ENCODE measurements at regions not wholly inside any gene's neighbourhood (a gene's known extent, or its start where the extent isn't known, plus 50 kb on each side); places are given as distances from the start of the nearest gene placed in this dataset.

DNA sequence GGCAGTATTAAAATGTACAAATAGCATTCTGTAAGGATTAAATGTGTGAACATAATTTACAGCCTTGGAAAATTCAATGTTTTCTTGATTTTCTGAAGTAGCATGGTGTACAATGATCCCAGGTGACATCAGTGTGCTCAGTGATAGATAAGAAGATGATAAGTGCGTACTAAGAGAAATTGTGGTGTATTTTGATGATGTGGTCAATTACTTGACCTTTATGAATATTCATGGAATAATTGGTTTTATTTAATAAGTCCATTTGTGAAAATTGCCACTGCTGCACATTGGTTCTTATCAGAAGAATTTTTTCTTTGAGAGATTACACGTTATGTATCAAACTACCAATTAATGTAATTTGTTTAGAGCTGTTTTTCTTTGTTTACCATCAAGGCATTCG is 128.8 kb downstream of the FOXG1 start (continued):
- TF ChIP-seq HMGA2 (CRISPR knock-in tag; IDR thresholded peaks at IDR 0.05) (no peak), JUN (CRISPR knock-in tag; IDR thresholded peaks at IDR 0.05) (no peak), ZNF219 (CRISPR knock-in tag; IDR thresholded peaks at IDR 0.05; ENCODE audit: borderline replicate concordance) (no peak), TCF7 (CRISPR knock-in tag; IDR thresholded peaks at IDR 0.05; ENCODE audit: low read depth) (no peak)

DNA sequence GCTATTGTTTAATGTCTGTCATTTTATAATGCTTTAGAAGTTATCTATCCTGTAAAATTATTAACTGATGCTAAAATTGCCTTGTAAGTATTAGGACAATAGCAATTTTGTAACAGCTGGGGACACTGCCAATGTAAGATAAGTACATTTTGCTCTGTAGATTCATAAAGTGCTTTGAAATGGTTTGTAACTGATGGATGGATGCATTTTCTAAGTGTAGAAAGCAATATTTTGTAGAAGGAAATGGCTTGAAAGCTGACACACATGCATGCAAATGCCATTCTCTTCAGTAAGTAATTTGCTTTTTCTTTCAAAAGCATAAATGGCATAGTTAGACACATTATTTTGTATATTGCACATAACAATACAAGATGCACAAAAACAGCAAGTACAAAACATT is 129.8 kb downstream of the FOXG1 start:
- H3K4me3 Mint-ChIP-seq: no peak overlapping the region
- TF ChIP-seq, protein P1, sequence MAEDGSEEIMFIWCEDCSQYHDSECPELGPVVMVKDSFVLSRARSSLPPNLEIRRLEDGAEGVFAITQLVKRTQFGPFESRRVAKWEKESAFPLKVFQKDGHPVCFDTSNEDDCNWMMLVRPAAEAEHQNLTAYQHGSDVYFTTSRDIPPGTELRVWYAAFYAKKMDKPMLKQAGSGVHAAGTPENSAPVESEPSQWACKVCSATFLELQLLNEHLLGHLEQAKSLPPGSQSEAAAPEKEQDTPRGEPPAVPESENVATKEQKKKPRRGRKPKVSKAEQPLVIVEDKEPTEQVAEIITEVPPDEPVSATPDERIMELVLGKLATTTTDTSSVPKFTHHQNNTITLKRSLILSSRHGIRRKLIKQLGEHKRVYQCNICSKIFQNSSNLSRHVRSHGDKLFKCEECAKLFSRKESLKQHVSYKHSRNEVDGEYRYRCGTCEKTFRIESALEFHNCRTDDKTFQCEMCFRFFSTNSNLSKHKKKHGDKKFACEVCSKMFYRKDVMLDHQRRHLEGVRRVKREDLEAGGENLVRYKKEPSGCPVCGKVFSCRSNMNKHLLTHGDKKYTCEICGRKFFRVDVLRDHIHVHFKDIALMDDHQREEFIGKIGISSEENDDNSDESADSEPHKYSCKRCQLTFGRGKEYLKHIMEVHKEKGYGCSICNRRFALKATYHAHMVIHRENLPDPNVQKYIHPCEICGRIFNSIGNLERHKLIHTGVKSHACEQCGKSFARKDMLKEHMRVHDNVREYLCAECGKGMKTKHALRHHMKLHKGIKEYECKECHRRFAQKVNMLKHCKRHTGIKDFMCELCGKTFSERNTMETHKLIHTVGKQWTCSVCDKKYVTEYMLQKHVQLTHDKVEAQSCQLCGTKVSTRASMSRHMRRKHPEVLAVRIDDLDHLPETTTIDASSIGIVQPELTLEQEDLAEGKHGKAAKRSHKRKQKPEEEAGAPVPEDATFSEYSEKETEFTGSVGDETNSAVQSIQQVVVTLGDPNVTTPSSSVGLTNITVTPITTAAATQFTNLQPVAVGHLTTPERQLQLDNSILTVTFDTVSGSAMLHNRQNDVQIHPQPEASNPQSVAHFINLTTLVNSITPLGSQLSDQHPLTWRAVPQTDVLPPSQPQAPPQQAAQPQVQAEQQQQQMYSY (CRISPR knock-in tag; IDR thresholded peaks at IDR 0.05): no peak
- TF ChIP-seq, protein P2, sequence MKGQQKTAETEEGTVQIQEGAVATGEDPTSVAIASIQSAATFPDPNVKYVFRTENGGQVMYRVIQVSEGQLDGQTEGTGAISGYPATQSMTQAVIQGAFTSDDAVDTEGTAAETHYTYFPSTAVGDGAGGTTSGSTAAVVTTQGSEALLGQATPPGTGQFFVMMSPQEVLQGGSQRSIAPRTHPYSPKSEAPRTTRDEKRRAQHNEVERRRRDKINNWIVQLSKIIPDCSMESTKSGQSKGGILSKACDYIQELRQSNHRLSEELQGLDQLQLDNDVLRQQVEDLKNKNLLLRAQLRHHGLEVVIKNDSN (CRISPR knock-in tag; IDR thresholded peaks at IDR 0.05): no peak
- H3K4me1 Mint-ChIP-seq: no peaks in the 10 kb centered on the region
- ATAC-seq (no peak), DNase-seq (ENCODE audit: low spot score) (no peak)
- H3K9me3 Mint-ChIP-seq: no peaks in the 10 kb centered on the region
- ChIA-PET CTCF (no interaction called here), POLR2A (no interaction called here)
- H3K27ac Mint-ChIP-seq: no peak overlapping the region
- no peaks in the 10 kb centered on the region; the same call in 1 of the 2 replicates for H3K27me3 Mint-ChIP-seq (ENCODE audit: low read depth)
- H3K36me3 Mint-ChIP-seq: no peaks in the 10 kb centered on the region

DNA sequence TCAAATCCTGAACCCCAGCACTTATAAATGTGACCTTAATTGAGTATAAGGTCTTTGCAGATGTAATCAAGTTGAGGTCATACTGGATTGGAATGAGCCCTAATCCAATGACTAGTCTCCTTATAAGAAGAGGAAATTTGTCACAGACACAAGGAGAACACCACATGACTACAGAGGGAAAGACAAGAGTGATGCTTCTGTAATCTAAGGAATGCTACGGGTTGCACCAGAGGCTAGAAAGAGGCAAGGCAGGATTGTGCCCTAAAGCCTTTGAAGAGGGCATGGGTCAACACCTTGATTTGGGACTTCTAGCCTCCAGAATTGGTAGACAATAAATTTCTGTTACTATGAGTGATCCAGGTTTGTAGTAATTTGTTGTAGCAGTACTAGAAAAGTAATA is 135.0 kb downstream of the FOXG1 start:
- H3K27me3 Mint-ChIP-seq (ENCODE audit: low read depth): no peaks in the 10 kb centered on the region
- H3K4me3 Mint-ChIP-seq: no peak overlapping the region
- no peak for DNase-seq (ENCODE audit: low spot score)
- ATAC-seq: peak; percentile 36; the same call in 1 of the 2 replicates
- H3K4me1 Mint-ChIP-seq: no peaks in the 10 kb centered on the region
- ChIA-PET POLR2A (no interaction called here), CTCF (no interaction called here)
- H3K9me3 Mint-ChIP-seq: no peaks in the 10 kb centered on the region; the same call in 1 of the 2 replicates
- H3K36me3 Mint-ChIP-seq: no peaks in the 10 kb centered on the region
- TF ChIP-seq, protein P2 (CRISPR knock-in tag; IDR thresholded peaks at IDR 0.05): no peak
- TF ChIP-seq MYBL2 (CRISPR knock-in tag; IDR thresholded peaks at IDR 0.05) (no peak), KAT7 (CRISPR knock-in tag; IDR thresholded peaks at IDR 0.05; ENCODE audit: borderline replicate concordance) (no peak), AFF4 (CRISPR knock-in tag; IDR thresholded peaks at IDR 0.05; ENCODE audit: borderline replicate concordance) (no peak), ETV6 (CRISPR knock-in tag; IDR thresholded peaks at IDR 0.05) (no peak)
- TF ChIP-seq, protein P1 (CRISPR knock-in tag; IDR thresholded peaks at IDR 0.05): no peak
- TF ChIP-seq, protein P3, sequence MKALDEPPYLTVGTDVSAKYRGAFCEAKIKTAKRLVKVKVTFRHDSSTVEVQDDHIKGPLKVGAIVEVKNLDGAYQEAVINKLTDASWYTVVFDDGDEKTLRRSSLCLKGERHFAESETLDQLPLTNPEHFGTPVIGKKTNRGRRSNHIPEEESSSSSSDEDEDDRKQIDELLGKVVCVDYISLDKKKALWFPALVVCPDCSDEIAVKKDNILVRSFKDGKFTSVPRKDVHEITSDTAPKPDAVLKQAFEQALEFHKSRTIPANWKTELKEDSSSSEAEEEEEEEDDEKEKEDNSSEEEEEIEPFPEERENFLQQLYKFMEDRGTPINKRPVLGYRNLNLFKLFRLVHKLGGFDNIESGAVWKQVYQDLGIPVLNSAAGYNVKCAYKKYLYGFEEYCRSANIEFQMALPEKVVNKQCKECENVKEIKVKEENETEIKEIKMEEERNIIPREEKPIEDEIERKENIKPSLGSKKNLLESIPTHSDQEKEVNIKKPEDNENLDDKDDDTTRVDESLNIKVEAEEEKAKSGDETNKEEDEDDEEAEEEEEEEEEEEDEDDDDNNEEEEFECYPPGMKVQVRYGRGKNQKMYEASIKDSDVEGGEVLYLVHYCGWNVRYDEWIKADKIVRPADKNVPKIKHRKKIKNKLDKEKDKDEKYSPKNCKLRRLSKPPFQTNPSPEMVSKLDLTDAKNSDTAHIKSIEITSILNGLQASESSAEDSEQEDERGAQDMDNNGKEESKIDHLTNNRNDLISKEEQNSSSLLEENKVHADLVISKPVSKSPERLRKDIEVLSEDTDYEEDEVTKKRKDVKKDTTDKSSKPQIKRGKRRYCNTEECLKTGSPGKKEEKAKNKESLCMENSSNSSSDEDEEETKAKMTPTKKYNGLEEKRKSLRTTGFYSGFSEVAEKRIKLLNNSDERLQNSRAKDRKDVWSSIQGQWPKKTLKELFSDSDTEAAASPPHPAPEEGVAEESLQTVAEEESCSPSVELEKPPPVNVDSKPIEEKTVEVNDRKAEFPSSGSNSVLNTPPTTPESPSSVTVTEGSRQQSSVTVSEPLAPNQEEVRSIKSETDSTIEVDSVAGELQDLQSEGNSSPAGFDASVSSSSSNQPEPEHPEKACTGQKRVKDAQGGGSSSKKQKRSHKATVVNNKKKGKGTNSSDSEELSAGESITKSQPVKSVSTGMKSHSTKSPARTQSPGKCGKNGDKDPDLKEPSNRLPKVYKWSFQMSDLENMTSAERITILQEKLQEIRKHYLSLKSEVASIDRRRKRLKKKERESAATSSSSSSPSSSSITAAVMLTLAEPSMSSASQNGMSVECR (CRISPR knock-in tag; IDR thresholded peaks at IDR 0.05; ENCODE audit: borderline replicate concordance): no peak
- H3K27ac Mint-ChIP-seq: no peak overlapping the region

Data from WTC11 (cell line).